DMS53 (cell line): ENCODE measurements at regions not wholly inside any gene's neighbourhood (a gene's known extent, or its start where the extent isn't known, plus 50 kb on each side); places are given as distances from the start of the nearest gene placed in this dataset.

Experiments used
- DNase-seq: peaks from one replicate; lab custom pipeline; 2025; lab: John Stamatoyannopoulos, UW

GRCh38 chr15:95492388-95493070 is 838.0 kb upstream of the NR2F2 start:
- DNase-seq, result no peak

- no peak for DNase-seq
Measured at GRCh38 chr15:95494971-95495541, 835.4 kb upstream of the NR2F2 start.

- no peak for DNase-seq
Measured at GRCh38 chr15:95497634-95498033, 832.9 kb upstream of the NR2F2 start.

DNA sequence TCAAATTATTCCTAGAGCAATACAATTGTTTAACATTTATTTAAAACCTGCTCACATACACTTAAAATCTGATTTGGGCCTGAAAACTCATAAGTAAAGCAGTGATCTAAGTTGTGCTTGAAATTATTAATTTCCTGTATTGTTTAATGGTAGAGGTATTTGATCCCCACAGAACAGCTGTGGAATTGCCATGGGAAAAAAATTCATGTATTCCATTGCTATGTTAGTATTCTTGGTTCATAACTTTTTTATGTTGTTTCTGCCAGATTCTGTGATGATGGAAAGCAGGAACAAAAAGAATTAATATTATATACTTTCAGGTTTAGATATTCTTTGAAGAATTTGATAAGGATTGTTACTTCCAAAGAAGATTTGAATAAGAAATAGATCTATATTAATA is 831.5 kb upstream of the NR2F2 start:
- no peak for DNase-seq

- DNase-seq, result no peak
Measured at GRCh38 chr15:95499397-95499796, 831.1 kb upstream of the NR2F2 start.

DNA sequence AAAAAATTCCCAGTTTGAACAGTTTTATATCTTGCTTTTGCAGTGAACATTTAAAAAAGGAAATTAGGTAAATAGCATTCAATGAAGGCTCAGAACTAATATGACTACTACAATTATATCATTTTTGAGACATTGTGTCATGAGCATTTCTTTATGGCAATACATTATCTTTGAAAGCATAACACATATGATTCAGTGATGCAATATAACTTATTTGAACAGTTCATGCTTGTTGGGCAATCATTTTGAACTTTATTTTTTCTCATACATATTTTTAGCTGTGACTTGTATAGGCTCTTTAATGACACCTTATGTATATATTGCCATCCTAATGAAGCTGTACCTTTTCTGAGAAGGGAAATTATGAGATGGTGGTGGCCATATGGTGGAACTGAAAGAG is 828.6 kb upstream of the NR2F2 start:
- DNase-seq, result no peak

GRCh38 chr15:95503107-95503506 is 827.4 kb upstream of the NR2F2 start:
- no peak for DNase-seq

DNA sequence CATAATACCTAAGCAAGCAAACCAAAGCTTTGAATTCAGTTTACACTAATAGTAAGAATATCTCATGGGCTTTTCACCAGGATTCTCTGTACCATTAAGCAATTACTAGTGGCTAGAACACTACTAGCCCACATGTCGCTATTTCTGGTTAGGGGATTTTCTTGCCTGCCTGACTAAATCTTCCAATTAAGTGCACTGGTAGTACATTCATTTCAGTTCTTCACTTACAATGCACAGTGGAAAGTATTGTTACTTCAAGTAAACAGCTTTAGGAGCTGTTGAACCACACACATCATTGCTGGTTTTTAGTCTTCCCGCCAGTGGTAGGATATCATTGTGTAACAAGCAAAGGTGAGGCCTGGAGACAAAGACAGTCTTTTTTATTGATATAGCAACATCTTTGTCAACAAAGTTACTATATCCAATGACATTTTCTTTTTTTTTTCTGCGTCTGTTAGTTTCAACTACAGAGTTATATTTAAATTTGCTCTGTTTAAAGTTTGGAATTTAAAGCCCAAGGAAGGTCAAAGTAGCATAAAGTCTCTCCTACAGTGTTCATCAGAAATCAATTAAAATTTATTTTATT is 826.8 kb upstream of the NR2F2 start:
- no peak for DNase-seq

DNA sequence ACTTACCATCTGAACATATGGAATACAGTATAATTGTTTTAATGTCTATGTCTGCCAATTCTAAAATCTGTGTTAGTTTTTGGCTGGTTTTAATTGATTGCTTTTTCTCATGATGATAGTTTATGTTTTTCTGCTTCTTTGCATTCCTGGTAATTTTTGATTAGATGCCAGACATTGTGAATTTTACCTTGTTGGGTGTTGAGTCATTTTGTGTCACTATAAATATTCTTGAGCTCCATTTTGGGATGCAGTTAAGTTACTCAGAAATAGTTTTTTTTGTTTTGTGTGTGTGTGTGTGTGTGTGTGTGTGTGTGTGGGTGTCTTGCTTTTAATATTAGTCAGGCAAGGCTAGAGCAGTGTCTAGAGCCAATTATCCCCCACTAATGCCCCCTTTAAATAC is 818.8 kb upstream of the NR2F2 start:
- DNase-seq, result no peak

- DNase-seq, result no peak
Measured at GRCh38 chr15:95512906-95513305, 817.6 kb upstream of the NR2F2 start.

GRCh38 chr15:95519887-95520286 is 810.6 kb upstream of the NR2F2 start:
- no peak for DNase-seq

DNA sequence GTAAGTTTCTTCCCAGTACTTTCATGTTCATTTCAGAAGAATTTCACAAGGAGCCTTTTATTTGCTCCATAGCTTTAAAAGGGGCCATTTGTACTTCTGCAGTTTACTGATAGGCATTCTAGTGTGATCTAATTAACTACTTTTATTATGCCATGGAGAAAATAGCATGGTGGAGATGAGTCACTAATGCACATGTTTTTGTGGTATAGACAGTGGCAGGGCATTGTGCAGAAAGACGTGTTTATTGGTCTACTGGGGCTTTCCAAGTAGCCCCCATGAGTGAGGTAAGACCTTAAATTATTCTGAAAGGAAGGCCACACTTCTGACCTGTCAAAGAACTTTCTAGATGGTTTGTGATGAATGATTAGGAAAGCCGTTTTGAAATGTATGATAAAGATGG is 810.0 kb upstream of the NR2F2 start:
- no peak for DNase-seq

GRCh38 chr15:95520922-95521321 is 809.6 kb upstream of the NR2F2 start:
- DNase-seq, result no peak

DNA sequence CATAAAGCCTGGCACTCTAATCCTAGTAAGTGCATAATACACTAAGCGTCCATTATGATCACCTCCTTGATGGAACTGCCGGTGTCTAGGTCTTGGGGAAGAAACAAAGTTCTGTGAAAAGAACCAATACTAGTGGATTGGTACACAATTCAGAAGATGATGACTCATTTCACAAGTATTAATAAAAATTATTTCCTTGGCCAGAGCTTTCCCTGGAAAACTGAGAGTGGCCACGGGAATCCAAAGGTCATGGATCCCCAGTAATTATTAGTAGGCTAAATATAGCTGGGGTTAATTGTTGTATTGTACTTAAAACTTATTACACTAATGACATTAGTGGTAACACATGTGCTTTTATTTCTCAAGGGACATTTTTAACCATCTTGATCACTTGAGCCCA is 808.0 kb upstream of the NR2F2 start:
- no peak for DNase-seq

DNA sequence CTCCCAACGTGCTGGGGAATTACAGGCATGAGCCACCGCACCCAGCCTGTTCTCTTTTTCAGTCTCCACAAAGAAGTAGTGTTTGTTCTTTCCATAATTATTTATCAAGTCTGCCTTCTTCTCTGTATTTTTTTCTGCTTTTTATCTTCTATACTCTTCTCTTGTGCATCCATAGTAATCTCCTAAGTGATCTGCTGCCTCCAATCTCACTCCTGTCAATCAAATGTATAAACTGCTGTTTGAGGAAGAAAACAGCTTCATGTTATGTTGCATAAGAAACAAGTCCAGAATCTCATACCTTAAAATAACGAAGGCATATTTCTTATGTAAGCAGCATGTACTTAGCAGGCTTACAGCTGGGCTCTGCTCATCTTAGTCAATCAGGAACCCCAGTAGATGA is 801.6 kb upstream of the NR2F2 start:
- no peak for DNase-seq

DNA sequence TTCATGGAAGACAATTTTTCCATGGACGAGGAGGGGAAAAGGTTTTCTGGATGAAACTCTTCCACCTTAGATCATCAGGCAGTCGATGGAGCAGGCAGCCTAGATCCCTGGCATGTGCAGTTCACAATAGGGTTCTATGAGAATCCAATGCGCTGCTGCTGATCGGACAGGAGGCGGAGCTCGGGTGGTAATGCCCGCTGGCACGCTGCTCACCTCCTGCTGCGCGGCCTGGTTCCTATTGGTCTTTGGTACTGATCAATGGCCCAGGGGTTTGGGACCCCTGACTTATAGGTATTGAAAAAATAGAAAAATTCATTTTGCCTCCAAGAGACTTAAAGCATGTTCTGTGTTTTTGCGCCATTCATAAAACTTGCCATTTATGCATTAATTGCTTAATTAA is 793.9 kb upstream of the NR2F2 start:
- DNase-seq, result no peak

DNA sequence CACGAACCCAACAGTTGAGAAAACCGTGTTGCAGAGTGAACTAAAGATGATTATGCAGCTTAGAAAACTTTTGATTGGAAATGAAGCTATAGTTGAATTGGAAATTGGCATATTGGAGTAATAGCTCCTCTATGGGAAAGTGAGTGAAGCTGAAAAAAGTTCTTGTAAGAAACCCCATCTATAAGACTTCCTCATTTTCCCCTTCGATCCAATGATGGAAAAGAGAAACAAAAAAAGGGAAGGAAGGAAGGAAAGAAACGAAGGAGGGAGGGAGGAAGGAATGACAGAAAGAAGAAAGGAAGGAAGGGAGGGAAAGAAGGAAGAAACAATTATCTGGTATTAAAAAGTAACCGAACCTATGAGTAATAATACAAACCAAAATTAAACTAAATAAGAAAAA is 791.8 kb upstream of the NR2F2 start:
- no peak for DNase-seq

- DNase-seq, result no peak
Measured at GRCh38 chr15:95541301-95541700, 789.2 kb upstream of the NR2F2 start.

DNA sequence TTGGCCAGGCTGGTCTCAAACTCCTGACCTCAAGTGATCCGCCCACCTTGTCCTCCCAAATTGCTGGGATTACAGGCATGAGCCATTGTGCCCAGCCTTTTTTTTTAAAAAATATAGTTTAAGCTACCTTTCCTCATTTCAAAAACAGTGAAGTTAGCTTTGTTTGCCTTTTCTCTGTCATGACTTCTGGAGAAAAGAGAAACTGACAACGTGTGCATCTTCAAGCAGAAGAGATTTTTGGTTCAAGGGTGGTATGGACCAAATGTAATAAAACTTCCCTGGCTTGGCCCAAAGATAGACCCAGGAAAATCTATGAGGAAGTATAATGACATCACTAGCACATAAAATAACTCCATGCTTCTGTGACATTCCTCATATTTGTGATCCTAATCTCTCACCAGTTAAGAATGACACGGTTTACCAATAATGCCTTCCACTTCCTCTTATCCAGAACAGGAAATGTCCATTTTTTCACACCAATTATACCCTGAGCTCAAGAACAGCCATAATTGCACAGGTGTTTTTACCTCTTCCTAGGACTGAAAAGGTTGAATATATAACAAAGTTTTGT is 781.2 kb upstream of the NR2F2 start:
- DNase-seq, result no peak

GRCh38 chr15:95550702-95551101 is 779.8 kb upstream of the NR2F2 start:
- DNase-seq, result no peak

- DNase-seq, result no peak
Measured at GRCh38 chr15:95556225-95556624, 774.3 kb upstream of the NR2F2 start.

DNA sequence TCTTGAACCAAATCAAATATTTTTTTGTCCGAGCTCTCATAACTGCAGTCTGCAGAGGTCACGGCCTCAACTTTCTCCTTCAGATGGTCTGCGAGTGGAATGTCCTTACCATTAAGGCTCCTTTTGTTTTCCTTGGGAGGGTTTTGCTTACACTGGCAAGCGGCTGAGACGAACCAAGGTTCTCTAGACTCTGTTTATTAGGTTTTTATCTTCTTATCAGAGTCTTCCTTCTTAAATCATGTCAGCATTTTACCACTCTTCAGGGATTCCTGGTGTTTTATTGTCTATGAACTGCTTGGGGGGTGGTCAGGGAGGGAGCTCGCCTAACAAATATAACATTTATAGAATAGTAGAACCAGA is 773.7 kb upstream of the NR2F2 start:
- no peak for DNase-seq

- DNase-seq, result peak; percentile 37
Measured at GRCh38 chr15:95557226-95558046, 773.1 kb upstream of the NR2F2 start.
